ENCODE measurements at regions not wholly inside any gene's neighbourhood (a gene's known extent, or its start where the extent isn't known, plus 50 kb on each side); places are given as distances from the start of the nearest gene placed in this dataset.

DNA sequence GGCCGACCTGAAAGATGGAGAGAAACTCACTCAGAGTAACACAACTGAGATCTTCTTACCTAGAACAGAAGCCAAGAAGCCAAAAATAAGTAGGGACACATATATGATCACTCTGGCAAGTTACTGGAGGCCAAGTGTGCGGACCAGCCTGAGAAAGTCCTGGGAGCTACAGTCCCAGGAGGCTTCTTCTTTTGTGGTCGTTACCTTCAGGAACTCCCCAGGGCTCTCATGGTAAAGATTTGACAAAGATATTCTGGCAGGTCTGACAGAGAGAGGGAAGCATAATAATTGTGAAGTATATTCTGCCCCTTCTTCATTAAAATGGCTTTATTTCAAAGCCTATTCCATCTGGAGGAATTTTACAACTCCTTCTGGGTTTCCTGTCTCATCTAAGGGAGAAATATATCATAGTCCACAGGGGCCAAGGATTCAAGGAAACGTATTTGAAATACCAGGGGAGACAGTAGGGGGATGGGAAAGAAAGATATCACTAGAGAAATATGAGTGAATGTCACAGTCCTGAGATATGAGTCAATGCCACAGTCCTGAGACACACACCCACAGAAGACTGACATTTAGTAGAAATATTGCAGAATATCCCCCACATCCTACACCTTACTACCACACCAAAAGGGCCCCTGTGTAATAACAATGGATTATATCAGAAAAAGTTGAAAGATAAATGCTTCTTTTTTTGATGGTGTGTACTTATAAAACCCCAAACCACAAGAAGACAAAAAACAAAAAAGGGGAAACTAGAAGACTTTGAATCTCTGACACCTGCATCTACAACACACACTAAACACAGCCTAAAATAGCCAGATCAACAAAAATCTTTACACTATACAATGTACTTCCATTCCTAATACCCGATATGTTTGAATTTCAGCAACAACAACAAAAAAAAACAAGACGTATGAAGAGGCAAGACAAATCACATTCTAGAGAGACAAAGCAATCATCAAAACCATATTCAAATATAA, 594.2 kb upstream of the NRG3 start (continued):
- no peak for TF ChIP-seq FOXJ3 (CRISPR knock-in tag; IDR thresholded peaks at IDR 0.05)
- TF ChIP-seq, protein P1, sequence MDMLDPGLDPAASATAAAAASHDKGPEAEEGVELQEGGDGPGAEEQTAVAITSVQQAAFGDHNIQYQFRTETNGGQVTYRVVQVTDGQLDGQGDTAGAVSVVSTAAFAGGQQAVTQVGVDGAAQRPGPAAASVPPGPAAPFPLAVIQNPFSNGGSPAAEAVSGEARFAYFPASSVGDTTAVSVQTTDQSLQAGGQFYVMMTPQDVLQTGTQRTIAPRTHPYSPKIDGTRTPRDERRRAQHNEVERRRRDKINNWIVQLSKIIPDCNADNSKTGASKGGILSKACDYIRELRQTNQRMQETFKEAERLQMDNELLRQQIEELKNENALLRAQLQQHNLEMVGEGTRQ (IDR thresholded peaks at IDR 0.05; ENCODE audit: borderline replicate concordance, low read depth, low read length), result no peak
- TF ChIP-seq, protein P2, sequence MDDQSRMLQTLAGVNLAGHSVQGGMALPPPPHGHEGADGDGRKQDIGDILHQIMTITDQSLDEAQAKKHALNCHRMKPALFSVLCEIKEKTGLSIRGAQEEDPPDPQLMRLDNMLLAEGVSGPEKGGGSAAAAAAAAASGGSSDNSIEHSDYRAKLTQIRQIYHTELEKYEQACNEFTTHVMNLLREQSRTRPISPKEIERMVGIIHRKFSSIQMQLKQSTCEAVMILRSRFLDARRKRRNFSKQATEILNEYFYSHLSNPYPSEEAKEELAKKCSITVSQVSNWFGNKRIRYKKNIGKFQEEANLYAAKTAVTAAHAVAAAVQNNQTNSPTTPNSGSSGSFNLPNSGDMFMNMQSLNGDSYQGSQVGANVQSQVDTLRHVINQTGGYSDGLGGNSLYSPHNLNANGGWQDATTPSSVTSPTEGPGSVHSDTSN (IDR thresholded peaks at IDR 0.05), result no peak

DNA sequence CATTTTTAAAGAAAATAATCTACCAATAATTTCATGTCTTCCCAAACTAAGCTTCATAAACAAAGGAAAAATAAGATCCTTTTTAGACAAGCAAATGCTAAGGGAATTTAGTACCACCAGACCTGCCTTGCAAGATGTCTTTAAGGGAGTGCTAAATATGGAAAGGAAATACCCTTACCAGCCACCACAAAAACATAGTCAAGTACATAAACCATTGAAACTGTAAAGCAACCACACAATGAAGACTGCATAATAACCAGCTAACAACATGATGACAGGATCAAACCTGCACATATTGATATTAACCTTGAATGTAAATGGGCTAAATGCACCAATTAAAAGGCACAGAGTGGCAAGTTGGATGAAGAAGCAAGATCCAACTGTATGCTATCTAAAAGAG, 586.5 kb upstream of the NRG3 start:
- no peaks in the 10 kb centered on the region for H3K27me3 ChIP-seq (ENCODE audit: insufficient read depth)
- no peak overlapping the region for H3K9ac ChIP-seq
- no peaks in the 10 kb centered on the region for H3K4me1 ChIP-seq (ENCODE audit: control insufficient read depth in 1 of 2, insufficient read depth in 2 of 2, low read depth in 1 of 2, low read length in 1 of 2)
- H3K9me2 ChIP-seq, result 0 out of 2 replicates have a peak, but pooled peaks cover 2% of the 10 kb centered on the region
- H3K79me2 ChIP-seq (ENCODE audit: insufficient read depth), result no peaks in the 10 kb centered on the region
- ChIA-PET CTCF (no interaction called here), POLR2A (no interaction called here)
- H2AFZ ChIP-seq (ENCODE audit: low read depth), result no peak overlapping the region
- no peaks in the 10 kb centered on the region for H3F3A ChIP-seq (replicated peaks; ENCODE audit: insufficient read depth)
- H3K9me3 ChIP-seq, result no peaks in the 10 kb centered on the region
- no peak overlapping the region for H3K4me2 ChIP-seq
- TF ChIP-seq RFX5 (IDR thresholded peaks at IDR 0.05; ENCODE audit: low read length), result no peak
- TF ChIP-seq, protein P3, sequence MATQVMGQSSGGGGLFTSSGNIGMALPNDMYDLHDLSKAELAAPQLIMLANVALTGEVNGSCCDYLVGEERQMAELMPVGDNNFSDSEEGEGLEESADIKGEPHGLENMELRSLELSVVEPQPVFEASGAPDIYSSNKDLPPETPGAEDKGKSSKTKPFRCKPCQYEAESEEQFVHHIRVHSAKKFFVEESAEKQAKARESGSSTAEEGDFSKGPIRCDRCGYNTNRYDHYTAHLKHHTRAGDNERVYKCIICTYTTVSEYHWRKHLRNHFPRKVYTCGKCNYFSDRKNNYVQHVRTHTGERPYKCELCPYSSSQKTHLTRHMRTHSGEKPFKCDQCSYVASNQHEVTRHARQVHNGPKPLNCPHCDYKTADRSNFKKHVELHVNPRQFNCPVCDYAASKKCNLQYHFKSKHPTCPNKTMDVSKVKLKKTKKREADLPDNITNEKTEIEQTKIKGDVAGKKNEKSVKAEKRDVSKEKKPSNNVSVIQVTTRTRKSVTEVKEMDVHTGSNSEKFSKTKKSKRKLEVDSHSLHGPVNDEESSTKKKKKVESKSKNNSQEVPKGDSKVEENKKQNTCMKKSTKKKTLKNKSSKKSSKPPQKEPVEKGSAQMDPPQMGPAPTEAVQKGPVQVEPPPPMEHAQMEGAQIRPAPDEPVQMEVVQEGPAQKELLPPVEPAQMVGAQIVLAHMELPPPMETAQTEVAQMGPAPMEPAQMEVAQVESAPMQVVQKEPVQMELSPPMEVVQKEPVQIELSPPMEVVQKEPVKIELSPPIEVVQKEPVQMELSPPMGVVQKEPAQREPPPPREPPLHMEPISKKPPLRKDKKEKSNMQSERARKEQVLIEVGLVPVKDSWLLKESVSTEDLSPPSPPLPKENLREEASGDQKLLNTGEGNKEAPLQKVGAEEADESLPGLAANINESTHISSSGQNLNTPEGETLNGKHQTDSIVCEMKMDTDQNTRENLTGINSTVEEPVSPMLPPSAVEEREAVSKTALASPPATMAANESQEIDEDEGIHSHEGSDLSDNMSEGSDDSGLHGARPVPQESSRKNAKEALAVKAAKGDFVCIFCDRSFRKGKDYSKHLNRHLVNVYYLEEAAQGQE (IDR thresholded peaks at IDR 0.05; ENCODE audit: low read depth, low read length), result no peak
- TF ChIP-seq, protein P4, sequence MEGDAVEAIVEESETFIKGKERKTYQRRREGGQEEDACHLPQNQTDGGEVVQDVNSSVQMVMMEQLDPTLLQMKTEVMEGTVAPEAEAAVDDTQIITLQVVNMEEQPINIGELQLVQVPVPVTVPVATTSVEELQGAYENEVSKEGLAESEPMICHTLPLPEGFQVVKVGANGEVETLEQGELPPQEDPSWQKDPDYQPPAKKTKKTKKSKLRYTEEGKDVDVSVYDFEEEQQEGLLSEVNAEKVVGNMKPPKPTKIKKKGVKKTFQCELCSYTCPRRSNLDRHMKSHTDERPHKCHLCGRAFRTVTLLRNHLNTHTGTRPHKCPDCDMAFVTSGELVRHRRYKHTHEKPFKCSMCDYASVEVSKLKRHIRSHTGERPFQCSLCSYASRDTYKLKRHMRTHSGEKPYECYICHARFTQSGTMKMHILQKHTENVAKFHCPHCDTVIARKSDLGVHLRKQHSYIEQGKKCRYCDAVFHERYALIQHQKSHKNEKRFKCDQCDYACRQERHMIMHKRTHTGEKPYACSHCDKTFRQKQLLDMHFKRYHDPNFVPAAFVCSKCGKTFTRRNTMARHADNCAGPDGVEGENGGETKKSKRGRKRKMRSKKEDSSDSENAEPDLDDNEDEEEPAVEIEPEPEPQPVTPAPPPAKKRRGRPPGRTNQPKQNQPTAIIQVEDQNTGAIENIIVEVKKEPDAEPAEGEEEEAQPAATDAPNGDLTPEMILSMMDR (IDR thresholded peaks at IDR 0.05), result no peak
- TF ChIP-seq YY1 (IDR thresholded peaks at IDR 0.05; ENCODE audit: low read depth), result no peak
- TF ChIP-seq MXI1 (IDR thresholded peaks at IDR 0.05; ENCODE audit: low read depth, low read length), result no peak
- TF ChIP-seq SMC3 (IDR thresholded peaks at IDR 0.05; ENCODE audit: low read depth, low read length), result no peak
- TF ChIP-seq, protein P5, sequence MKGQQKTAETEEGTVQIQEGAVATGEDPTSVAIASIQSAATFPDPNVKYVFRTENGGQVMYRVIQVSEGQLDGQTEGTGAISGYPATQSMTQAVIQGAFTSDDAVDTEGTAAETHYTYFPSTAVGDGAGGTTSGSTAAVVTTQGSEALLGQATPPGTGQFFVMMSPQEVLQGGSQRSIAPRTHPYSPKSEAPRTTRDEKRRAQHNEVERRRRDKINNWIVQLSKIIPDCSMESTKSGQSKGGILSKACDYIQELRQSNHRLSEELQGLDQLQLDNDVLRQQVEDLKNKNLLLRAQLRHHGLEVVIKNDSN (IDR thresholded peaks at IDR 0.05; ENCODE audit: borderline replicate concordance, low read depth), result no peak
- no peak for TF ChIP-seq FOXM1 (IDR thresholded peaks at IDR 0.05; ENCODE audit: low read depth)
- TF ChIP-seq, protein P1 (IDR thresholded peaks at IDR 0.05; ENCODE audit: borderline replicate concordance, low read depth, low read length), result no peak
- no peak for TF ChIP-seq RAD21 (IDR thresholded peaks at IDR 0.05; ENCODE audit: low read length)
- TF ChIP-seq, protein P6, sequence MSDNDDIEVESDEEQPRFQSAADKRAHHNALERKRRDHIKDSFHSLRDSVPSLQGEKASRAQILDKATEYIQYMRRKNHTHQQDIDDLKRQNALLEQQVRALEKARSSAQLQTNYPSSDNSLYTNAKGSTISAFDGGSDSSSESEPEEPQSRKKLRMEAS (IDR thresholded peaks at IDR 0.05; ENCODE audit: low read depth), result no peak
- TF ChIP-seq POLR2AphosphoS5 (IDR thresholded peaks at IDR 0.05; ENCODE audit: low read depth, low read length), result no peak
- TF ChIP-seq, protein P2 (IDR thresholded peaks at IDR 0.05), result no peak
- no peak for TF ChIP-seq MEF2A (IDR thresholded peaks at IDR 0.05; ENCODE audit: borderline replicate concordance, low read depth)
- no peak for TF ChIP-seq TCF12 (IDR thresholded peaks at IDR 0.05)
- TF ChIP-seq, protein P7, sequence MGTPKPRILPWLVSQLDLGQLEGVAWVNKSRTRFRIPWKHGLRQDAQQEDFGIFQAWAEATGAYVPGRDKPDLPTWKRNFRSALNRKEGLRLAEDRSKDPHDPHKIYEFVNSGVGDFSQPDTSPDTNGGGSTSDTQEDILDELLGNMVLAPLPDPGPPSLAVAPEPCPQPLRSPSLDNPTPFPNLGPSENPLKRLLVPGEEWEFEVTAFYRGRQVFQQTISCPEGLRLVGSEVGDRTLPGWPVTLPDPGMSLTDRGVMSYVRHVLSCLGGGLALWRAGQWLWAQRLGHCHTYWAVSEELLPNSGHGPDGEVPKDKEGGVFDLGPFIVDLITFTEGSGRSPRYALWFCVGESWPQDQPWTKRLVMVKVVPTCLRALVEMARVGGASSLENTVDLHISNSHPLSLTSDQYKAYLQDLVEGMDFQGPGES (IDR thresholded peaks at IDR 0.05; ENCODE audit: low read depth, low read length), result no peak
- no peak for TF ChIP-seq ELF1 (IDR thresholded peaks at IDR 0.05)
- no peak overlapping the region for H3K4me3 ChIP-seq (ENCODE audit: low read depth in 2 of 2, low read length in 1 of 2)
- no peak for DNase-seq
- no peaks in the 10 kb centered on the region for H4K20me1 ChIP-seq (ENCODE audit: insufficient read depth)
- no peaks in the 10 kb centered on the region for H3K36me3 ChIP-seq (replicated peaks in 1 of 2; ENCODE audit: control insufficient read depth in 1 of 2, insufficient read depth in 2 of 2, low read length in 1 of 2)
- H3K27ac ChIP-seq (ENCODE audit: low read depth in 2 of 2, low read length in 1 of 2), result no peak overlapping the region
